ENCODE measurements at regions not wholly inside any gene's neighbourhood (a gene's known extent, or its start where the extent isn't known, plus 50 kb on each side); places are given as distances from the start of the nearest gene placed in this dataset.

DNA sequence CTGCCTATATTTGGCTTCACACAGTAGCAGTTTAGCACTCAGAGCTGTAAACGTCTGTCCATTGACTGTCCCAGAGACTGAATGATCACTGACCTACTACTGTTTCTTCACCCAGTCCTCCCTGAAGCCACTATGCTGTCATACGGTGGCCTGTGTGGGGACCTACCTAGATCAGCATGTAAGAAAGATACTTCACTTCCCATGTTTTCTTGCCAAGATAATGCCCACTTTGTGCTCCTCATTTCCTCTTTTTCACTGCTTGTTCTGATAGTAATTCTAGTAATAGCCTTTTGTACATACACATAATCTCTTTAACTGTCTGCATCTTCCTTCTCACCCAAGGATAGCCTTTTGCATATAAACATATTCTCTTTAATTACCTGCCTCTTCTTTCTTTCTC is 109.9 kb upstream of the TIAM2 start:
- DNase-seq: no peak

DNA sequence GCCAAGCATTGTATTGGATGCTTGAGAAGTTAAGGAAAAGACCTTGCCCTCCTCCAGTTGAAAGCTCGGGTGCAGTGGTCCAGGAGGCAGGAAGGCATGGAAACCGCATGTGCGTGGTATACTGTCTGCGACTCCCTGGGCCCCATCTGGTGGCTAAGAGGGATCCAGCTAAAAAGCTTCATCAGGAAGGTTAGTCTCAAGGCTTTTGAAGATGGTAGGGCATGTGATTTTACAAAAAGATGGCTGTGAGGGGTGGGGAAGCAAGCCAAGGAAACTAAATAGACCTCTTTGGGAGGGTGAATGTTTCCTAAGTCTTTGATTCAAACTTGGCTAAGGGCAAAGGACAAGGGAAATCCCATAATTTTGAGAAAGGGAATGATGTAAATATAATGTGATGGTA is 109.1 kb upstream of the TIAM2 start:
- no peak for DNase-seq

DNA sequence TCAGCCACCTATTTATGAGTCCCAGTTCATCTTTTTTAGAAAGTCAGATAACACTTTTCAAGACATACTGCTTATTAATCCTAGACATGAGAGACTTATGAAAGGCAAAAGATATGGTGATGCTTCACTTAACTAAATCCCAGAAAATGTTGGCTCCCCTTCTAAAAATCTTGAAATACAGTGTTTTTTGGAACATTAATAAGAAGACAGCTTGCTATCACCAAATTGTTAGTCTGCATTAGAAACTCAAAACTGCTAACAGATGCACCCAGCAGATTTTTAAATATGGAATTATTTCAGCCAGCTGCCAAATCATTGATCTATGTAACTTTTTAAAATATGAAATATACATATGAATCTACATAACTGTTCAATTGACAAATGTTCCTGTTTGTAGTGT is 108.6 kb upstream of the TIAM2 start:
- no peak for DNase-seq

DNA sequence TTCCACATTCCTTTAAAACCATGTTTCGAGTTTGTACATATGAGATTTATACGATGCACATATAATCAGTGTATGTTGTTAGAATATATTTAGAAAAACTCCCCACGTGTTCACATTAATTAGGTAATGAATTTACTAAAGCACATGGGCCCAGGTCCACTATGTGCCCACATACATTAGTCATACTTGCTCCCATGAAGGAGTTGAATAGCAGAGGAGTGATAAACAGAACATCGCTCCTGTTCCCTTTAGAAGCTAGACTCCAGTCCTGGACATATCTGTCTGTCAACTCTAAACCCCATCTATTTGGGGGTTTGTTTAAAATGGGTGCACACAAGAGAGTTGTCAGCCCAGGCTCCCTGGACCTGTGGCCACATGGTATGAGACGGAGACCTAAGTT is 108.1 kb upstream of the TIAM2 start:
- no peak for DNase-seq

DNA sequence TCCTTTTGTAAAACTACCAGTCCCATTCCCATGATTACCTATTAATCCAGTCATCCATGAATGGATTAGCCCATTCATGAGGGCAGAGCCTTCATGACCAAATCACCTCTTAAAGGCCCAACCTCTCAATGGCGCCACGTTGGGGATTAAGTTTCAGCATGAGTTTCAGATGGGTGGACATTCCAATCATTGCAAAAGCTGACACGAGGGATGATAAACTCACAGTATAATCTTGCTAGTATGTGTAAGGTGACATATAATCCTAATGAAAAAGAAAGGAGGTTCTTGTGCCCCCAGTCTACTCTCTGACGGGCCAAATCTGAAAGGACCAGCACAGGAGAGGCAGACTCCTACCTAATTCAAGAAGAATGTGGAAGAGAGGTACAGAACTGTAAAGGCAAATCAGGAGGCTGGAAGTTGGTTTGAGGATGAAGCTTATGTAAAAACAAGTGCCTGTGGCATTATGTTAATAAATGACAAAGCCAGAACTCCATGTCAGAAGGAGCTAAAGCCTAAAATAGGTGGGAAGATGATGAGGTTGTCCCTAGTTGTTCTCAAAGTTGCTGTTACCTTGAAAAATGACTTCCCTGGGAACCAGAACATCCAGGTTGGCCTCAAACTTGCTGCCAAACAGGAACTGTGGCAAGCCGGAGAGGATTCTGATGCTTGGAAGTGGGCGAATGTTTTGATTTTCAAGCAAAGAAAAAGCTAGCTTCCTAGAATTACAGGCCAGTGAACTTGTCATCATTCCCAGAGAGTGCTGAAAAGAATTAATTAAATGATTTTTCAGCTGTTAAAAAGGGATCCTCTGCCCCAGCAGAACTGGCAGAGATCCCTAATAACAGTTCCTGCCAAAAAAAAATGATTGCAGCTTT is 106.5 kb upstream of the TIAM2 start:
- no peak for DNase-seq

DNA sequence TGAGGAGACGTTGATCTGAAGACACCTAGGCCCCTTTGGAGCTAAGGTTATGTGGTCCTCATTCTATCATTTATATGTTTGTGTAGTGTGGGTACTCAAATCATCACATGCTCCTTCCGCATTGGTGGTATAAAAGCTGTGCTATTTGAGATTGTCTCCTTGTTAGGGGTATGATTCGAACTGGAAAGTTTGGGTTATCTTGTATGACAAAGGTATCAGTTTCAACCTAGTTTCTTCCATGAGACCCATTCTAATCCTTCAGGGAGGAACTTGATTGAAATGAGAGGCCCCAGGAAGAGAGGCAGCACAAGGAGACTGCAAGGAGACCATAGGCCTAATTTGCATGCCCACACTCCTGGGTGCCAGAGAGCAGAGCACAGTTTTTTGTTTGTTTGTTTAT is 104.2 kb upstream of the TIAM2 start:
- no peak for DNase-seq

DNA sequence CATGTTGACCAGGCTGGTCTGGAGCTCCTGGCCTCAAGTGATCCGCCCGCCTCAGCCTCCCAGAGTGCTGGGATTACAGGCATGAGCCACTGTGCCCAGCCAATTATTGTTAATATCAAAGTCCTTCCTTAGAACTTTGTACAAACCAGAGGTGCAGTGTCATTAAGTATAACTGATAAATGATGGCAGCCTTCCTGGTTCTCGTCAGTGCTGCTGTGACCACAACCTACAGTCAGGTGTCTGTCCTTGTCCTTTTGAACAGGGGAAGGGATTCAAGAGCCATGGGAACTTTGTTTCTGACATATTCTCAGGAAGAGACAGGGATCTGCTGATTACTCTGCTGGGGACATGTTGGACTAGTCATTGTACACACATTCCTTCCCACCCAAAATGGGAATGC is 103.2 kb upstream of the TIAM2 start:
- no peak for DNase-seq

DNA sequence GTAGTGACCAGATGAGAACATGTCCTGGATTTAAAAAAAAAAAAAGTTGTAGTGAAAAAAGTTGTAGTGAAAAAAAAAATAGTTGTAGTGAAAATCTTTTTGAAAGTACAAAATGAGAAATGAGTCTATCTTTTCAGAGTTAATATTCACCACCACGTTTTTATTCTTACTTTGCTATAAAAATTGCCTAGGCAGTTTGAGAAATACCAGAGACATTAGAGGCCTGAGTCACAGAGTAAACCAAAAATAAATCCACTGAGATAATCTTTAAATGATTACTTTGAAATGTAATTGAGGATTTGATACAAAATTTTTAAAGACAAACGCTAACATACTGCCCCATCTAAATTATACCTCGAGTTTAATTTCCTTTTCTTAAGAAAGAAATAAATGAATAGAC is 101.2 kb upstream of the TIAM2 start:
- no peak for DNase-seq

DNA sequence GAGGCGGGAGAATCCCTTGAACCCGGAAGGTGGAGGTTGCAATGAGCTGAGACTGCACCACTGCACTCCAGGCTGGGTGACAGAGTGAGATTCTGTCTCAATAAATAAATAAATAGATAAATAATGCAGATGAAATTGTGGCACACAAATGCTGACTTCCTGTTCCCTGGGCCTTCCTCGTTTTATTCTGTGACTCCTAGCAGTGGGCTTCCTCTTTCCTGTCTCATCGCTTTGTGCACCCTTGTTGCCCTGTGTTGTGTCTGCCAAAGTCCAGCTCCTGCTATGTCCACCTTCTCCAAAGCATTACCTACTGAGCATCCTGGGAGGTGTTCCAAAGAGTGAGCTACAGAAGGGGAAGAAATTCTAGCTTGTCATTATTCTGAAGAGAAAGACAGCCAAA is 100.2 kb upstream of the TIAM2 start:
- no peak for DNase-seq

DNA sequence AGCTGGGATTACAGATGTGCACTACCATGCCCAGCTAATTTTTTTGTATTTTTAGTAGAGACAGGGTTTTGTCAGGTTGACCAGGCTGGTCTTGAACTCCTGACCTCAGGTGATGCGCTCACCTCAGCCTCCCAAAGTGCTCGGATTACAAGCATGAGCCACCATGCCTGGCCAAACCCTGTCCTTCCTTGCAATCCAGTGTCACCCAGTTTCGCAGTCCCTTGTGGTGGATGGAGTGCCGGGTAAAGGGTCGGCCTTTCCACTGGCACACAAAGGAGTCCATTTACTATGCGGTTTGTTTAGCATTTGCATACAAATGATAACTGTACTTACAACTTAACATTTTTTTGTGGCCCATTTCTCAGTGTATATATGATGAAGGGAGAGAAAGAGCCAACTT is 99.3 kb upstream of the TIAM2 start:
- no peak for DNase-seq

DNA sequence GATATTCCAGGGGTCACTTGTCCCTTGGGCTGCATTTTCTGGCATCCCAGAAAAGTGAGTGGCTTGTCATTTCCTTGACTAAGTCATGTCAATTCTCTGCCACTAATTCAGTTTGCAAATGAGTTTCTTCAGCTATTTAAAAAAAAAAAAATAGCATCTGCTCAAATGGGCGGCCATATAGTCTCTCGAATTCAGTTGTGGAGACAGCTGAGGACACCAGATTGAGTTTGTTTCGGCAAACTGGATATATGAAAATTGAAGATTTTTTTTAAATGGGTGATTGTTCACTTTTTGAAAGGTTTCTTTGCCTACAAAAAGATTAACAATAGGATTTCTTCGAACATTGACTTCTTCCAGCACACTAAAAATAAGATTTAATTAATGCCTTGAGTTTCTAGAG is 96.3 kb upstream of the TIAM2 start:
- no peak for DNase-seq

DNA sequence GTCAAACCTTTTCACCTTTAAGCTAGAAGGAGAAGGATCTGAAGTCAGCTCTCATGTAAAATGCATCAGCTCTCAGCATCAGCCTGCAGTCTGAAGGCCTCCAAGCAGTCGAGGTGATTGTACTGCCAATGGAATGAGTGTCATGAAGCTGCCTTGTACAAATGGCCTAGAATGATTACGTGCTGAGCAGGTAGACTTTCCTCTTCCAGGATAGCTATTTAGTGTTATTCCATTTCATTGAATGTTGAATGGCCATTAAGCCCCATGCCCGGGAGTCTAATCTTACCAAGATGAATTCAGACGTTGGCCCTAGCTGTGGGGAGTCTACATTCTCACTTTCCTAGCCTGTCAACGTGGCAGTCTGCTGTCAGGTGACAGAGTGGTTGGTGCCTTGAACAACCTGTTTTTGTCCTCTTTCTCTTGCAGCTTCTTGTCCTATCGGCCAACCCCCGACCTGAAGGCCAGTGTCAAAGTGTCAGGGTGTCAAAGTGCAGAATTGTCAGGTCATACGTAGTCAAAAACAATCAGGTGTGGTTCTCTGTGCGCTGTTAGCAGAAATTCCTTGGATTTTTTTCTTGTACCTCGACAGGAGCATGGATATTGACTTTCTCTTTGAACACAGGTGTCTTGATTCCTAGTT is 95.2 kb upstream of the TIAM2 start:
- DNase-seq: no peak

DNA sequence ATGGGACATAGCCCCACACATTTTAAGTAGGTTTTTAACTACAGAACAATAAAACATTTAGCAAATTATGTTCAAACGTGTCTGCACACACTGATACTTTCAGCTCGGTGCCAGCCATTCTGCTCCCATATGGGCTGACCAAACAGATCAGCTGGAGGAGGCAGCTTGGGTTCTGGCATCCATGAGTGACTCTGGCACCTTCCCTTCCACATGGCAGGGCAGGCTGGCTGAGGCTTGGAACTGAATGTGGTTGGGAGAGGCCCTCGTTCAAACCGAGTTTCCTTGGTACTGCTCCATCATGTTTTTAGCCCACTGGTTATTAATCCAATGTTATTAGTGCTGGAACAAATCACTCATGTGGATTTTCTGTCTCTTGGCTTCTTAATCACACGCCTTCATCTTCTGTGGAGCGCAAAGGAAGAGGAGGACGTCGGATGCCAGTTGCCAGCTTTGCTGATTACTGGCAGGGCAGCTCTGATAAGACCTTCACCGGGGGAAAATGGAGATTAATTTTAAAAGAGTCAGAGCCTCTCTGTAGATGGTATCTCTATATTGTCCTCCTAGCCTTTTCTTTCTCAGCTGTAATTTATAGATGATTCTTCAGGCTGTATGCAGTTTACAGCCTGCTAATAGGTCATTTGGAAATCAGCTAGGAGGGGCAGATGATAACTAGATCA is 93.1 kb upstream of the TIAM2 start:
- DNase-seq: no peak

DNA sequence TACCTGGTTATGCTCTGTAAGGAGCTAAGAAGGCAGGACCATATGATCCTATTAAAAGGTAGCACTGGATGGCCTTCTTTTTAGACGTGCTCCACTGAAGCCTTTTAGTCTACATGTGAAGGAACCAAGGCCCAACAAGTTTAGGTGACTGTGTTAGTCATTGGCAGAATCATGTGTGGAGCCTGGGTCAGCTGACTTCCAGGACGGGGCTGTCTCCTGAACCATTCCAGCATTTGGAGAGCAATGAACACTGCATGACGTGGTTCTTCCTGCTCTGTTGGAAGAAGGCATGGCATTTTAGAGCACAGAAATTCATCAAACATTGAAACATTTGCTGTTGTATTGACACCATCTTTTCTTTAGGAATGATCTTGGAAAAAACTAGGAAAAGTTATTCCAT is 87.8 kb upstream of the TIAM2 start:
- no peak for DNase-seq

DNA sequence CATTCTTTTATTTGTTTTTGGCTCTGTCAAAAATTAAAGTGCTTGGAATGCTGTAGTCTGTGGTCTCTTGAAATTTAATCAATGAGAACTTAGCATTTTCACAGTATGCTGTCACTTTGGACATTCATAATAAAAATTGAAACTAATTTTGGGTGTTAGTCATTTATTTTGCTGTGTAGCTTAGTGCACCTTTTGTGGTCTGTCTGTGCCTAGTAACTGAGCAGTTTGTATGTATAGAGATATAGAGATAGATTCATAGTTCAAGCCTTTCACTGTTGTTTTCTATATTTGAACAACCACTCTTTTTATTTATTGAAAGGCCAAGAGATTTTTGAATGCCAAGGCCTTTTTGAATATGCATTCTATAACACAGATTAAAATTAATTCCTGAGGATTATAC is 86.4 kb upstream of the TIAM2 start:
- DNase-seq: no peak

DNA sequence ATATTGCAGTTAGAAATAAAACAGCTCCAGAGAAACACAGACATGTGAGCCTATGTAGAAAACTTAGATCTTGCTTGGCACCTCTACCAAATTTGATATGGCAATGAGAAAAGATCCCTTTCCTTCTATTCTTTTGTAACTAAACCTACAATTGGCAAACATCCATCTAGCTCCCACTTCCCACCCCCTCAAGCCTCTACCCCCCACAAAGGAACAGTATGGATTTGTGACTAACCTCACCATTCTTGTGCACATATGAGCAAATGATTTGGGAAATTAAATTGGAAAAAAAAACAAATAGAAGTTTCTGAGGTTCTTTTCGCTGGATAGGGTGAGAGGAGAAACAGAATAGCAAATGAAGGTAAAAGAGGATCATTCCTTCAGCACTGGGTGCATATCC is 85.8 kb upstream of the TIAM2 start:
- no peak for DNase-seq

DNA sequence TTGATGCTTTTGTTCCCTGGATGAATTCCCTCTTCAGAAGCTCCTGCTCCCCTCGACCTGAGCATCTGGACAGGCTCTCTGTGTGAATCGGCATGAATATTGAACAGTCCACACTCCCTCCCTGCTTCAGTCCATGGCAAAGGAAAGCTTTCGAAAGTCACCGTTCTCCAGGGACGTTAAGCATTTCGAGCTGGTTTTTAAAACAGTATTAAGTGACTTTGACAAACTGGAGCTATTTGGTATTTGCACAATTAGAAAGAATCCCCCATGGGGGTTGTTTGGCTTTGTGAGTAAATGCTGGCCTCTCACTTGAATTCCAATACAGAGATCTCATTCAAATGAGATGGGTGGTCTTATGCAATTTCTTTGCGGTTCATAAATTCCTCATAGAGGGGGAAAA is 85.3 kb upstream of the TIAM2 start:
- no peak for DNase-seq

DNA sequence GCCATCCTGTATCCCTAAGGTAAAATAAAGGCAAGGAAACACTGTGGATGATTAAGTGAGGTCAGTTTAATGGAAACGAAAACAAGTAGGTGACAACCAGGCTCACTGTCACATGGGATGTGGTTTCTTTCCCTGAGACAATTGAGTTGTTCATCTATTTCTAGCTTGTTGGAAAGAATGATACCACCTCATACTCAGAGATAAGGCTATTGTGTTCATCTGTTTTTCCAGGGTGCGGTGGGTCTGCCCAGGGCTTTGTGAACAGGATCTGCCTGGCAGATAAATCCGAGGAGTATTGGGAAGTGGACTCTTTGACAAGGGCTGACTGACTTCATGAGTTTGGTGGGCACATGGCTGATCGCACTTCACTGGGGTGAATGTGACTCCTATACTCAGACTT is 80.8 kb upstream of the TIAM2 start:
- no peak for DNase-seq

DNA sequence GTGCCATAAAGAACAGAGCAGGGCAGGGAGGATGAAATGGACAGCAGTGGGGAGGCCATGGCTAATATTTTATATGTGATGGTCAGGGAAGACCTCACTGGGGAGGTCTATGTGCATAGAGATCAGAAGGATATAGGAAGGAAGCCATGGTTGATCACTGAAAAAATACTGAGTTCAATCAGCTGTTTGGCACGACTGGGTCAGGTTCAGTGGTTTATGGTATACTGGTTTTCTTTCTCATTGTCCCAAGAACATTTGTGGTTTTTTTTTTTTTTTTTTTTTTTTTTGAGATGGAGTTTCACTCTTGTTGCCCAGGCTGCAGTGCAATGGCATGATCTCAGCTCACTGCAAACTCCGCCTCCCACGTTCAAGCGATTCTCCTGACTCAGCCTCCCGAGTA is 78.3 kb upstream of the TIAM2 start:
- no peak for DNase-seq

DNA sequence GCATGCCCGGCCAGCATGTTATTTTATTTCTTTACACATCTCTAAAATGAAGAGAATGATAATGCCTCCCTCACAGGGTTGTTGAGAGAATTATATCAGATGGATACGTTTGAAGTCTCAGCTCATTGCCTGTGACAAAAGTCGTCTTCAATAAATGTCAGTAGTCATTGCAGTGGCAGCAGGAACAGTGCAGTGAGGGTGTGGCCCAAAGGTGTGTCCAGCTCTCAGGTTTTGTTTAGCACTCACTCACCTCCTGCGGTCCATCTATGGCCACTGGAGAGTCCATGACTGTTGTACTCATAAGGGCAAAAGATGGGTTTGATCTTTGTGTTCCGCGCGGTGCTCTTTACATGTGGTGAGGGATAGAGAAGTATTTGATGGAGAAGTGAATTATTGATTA is 77.2 kb upstream of the TIAM2 start:
- no peak for DNase-seq

DNA sequence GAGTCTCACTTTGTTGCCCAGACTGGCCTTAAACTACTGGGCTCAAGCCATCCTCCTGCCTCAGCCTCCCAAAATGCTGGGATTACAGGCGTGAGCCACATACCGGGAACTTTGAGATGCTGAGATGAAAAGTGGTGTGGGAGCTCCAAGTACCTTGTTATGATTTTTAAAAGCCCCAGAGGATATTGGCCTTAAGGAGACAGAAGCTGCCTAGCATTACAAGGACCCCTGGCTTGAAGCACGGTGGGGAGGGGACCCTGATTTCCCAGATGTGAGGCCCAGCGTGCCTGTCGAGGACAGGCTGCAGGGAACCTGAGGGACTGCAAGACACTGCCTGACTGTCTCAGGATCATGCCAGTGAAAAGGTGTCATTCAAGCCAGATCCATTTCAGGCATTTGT is 75.3 kb upstream of the TIAM2 start:
- no peak for DNase-seq

DNA sequence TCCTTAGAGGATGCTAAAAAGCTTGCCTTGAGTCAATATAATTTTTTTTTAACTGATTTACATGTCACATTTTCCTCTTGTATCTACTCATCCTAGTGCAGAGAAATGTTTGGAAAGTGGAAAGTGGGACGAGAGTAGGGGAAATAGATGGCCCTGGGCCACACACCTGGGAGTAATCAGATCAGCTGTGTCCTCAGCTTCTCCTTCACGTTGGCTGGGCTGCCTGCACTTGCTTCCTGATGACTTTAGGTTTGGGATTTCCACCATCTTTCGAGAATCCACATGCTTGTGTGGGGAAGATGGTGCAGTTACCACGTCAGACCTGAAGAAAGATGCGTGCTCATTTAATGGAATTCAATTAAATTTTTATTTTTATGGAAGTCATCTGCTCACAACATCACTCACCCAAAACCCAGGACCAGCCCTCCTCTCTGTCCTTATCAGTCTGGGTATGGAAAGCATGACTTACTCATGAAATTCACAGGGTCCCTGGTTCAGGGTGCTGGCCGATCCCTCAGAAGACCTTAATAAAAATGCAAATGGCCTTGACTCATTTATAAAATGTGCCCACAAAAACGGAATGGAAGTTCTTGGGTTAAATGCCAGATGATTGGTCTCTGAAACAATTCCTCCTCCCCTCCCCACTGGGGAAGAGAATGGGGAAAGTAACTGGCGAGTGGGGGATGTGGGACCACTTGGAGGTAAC is 74.5 kb upstream of the TIAM2 start:
- DNase-seq: no peak

DNA sequence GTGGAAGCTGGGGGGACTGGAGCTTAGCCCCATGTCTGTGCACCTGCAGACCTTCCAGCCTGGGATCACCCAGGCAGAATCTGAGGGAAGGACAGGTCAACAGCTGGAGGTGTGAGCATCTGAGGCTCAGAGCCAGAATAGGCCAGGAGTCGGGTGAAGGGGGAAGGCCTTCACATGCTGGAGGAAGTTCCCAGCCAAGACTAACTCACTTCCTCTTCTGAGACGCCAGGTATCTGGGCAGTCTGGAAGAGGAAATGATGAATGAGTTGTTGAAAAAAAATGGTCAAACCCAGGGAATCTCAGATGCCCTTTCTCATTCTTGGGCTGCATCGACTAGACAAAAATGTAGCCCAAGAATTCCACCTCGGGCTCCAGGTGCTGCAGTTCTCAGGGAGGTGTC is 73.6 kb upstream of the TIAM2 start:
- DNase-seq: no peak

All from stimulated activated CD4-positive, alpha-beta T cell treated with anti-CD3 and anti-CD28 coated beads, Interleukin-2, amount 100 ng/mL, for 48 hours (primary cell).